HG02884 (cell line): ENCODE measurements at regions not wholly inside any gene's neighbourhood (a gene's known extent, or its start where the extent isn't known, plus 50 kb on each side); places are given as distances from the start of the nearest gene placed in this dataset.
"Not testable (repeated sequence)": the region's sequence is repeated elsewhere in the genome, so short reads cannot be mapped to it uniquely, and the experiment has no call there.

Experiments
- ATAC-seq: cut with Tn5 transposase; IDR thresholded peaks from one replicate; pipeline ENCODE4 v1.9.1; 2021; ENCODE audit warnings: mild to moderate bottlenecking, moderate library complexity; ENCODE audit not compliant: unreplicated experiment

DNA sequence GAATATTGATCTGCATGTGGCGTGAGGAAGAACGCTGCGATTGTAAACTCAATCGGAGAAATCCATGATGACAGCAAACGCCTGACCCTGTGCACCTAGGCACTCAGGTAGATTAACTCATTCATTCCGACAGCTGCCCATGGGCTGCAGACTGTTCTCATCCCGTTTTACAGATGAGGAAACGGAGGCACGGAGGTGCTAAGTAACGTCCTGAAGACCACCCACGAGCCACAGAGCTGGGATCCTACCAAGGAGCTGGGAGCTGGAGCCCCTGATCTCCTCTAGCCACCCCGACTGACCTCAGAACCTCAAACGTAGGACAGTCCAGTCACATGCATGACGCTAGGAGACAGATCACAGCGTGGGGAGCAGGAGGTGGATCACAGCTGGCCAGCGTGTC, 1092.7 kb downstream of the BRD1 start:
- no peak for ATAC-seq

DNA sequence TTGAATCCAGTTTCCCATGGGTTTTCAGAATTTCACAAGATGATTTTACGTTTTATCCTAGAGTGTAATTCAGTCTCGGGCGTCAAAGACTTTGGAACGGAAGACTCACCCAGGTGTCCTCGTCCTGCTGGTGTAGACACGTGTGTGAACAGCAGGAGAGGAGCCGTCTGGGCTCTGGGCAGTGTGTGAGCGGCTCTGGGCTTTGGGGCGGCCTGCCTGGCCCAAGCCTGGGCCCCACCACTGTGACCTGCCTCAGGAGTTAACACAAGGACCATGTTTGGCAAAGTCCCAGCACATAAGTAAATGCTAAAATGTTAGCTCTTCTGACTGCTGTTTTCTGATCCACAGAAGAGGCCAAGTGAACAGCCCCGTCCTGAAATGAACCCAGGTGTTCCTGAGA, 1093.3 kb downstream of the BRD1 start:
- ATAC-seq, result no peak

DNA sequence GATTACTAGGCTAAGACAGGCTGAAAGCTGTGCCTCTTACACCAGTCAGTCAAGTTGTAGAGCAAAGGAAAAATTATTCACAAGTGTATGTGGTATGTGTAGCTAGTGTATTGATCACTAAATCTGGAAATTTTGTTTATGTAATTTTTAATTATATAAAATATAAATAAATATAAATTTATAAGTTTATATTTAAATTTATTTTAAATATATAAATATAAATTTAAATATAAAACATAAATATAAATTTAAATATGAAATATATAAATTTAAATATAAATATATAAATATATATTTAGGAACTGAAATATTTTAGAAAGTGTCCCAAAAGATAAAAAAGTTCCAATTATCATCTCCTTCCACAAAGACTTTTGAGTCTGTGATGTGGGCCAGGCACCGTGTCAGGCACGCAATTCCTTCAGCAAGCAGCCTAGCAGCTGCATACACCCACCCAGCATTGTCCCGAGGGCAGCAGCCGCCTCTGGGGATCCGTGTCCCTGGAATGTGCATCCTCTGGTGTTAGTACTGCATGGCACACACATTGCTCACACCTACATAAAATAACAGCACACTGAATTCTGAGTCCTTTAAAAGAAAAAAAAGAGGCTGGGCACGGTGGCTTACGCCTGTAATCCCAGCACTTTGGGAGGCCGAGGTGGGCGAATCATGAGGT, 1098.0 kb downstream of the BRD1 start:
- ATAC-seq, result no peak

DNA sequence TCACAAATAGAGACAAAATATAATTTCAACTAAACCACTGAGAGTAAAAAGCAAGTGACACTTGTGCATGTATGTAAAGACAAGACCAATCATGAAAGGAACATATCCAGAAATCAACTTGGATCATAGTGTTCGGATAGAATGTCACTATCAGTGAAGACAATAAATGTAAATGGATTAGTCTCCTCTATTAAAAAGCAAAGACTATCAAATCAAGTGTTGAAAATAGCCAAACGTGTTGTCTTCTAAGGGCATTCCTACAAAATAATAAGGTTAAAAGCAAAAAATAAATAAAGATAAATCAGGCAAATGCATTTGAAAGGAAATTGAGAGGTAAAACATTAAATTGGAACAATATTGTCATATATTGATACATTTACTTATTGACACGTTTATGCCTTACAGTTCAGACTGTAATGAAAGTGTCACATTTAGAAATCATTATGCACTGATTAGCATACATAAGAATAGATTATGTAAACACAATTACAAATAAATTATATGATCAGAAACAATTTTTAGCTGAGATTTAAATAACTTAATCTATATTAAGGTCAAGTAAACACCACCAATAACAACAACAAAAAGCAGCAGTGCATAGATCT, 1100.1 kb downstream of the BRD1 start:
- ATAC-seq, result no peak

DNA sequence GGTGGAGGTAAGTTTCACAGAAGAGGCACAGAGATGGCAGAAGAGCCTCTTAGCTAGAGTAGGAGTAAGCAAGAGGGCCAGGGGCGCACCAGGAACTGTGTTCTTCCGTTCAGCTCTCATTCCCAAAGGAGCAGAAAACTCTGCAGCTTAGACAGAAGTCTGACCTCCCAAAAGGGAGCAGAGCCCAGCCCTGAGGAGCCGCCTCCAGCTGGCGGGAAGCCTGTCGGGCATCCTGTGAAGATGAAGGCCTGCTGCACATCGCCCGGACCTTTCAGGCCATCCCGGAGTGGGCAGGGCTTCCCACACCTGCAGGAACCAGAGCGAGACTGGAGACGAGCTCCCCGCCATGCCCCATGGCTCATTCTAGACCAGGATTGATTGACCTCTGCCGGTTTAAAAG, 1102.8 kb downstream of the BRD1 start:
- ATAC-seq, result no peak

DNA sequence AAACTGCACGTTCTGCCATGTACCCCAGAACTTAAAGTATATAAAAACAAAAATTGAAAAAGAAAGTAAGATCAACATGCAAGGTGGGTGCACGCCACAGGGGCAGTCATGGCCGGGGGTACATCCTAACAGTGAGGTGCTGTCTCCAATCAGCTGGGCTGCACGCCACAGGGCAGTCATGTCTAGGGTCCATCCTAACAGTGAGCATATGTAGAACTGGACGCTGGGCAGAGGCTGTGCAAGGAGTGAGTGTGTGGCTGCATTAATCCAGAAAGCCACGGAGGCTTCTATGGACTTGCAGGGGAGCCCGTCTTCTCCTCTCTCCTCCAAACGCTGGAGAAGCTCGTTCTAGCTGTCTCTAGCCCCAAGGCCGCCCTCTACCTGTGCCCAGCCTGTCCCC, 1105.0 kb downstream of the BRD1 start:
- no peak for ATAC-seq

DNA sequence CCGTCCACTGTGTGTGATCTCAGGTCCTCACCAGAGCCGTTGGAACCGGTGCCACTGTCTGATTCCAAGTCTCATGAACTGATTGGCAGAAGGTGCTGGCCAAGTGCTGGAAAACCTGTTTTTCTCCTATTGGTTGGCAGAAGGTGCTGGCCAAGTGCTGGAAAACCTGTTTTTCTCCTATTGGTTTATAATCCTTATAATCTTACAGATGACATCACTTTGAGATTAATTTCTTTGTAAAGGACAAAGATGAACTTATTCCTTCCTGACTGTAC, 1106.3 kb downstream of the BRD1 start:
- ATAC-seq, result no peak

DNA sequence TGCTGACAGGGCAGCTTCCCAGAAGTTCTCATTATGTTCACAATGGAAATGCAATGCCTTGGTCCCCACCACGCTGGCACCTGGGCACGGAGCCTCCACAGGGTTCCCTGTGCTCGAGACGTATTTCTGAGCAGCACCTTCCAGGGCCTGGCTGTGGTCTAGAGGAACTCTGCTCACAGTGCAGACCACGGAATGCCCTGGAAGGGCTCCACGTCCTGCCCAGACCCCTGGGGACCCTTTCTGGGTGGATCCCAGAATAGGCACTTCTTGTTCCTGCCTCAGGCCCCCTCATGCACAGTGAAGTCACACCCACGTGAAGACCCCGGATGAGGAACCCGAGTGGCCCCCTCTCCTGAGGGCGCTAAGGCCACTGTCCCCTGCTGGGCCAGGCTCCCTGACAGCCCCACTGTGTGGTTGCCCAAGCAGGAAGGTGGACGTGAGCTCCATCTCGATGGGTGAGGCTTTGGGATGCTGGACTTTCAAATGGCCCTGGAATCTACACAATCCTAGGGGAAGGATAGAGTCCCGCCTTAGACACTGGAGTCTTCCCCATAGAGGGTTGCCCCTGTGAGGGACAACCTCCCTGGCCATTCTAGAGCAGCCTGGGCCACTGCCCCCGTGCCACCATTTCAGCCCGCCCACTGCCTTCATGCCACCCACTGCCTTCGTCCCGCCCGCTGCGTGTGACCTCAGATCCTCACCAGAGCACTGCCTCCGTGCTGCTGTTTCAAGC, 1106.8 kb downstream of the BRD1 start:
- no peak for ATAC-seq

DNA sequence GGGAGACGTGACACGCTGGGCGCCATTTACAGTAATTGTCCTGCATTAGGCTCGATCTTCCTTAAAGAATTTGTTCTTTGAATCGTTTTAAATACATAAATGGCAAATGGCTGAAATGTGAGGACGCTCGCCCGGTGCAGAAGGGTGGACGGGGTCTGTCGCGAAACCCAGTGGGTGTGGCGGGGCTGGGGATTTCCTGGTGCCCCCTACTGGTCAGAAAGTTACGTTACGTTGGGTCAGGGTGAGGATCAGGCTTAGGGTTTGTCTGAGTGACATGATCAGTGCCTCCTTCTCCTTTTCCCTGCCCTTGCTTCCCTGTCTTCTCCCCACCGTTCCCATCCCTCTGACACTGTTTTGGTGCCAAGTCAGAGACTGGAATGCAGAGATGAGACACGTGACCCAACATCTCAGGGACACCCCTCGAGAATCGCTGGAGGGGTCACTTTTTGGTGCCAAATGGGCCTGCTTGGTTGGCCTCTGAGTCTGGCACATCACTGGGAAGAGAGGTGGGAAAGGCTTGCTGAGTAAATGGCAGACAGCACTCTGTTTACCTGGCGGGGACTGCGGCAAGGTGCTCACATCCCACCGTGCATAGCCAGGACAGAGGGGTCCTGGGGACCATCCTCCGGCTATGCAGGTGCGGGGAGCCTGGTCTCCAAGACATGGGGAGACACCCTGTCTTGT, 1107.6 kb downstream of the BRD1 start:
- no peak for ATAC-seq

DNA sequence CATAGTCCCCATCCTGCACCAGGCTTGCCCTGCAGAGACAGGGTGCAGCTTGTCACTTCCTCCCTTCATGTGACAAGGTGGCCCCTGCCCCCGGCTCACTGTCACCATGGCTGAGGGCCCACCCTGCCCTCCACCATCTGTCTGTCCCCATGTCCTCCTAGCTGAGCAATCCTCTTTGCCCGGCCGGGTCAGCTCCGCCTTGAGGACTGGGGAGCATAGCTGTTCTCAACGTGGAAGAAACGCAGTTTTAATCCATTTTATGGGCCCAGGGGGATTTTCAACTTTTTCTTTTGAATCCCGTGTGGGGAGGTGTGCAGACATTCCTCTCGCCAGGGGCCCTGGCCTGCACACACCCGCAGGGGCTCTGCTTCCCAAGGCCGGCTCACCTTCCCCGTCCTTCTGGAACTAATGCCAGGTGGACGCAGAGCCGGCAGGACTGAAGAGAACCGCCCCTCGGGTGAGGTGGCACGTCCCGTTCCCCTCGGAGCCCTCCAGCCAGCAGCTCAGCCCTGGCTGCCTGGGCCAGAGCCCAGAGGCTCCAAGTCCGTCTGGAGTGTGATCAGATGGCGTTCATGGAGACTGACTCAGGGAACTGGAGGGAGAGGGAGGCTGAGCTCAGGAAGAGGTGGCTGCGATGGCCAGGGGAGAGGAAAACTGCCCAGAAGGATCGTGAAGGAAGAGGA, 1108.7 kb downstream of the BRD1 start:
- ATAC-seq, result no peak

DNA sequence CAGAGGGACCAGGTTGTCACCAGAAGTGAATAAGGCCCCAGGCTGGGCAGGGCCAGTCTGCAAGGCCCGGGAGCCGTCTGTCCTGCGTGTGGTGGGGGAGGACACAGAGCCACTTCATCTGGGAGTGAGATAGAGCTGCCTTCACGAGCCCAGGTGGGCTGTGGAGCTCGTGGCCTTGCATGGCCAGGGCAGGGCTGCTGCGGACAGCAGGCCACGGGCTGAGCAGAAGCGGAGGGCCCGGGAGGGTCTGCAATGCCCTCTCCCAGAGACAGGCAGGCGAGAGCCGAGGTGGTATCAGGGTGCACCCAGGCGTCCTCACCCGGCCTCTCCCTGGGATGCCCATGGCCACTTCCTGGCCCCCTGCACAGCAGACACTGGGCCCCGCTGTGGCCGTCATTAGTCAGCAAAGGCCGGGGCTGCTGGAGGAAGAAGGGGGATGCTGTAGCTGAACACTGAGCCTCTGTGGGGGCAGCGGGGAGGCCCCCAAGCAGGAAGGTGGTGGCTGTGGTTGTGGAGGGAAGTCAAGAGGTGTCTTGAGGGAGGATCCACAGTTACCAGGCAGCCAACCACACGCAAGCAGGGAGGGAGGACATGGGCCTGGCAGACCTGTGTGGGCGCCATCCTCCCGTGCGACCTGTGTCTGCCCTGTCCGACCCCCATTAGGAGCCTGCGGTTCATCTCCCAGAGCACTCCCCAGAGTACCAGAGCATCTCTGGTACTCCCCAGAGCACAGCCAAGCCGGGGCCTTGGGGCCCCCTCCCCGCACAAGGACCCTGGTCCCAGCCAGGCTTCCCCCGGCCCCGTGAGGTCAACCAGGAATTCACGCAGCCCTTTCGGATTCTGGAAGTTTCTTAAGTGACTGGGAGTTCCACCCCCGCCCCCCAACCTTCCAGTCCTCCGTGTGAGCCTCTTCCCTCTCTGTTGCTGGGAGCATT, 1109.5 kb downstream of the BRD1 start:
- no peak for ATAC-seq

DNA sequence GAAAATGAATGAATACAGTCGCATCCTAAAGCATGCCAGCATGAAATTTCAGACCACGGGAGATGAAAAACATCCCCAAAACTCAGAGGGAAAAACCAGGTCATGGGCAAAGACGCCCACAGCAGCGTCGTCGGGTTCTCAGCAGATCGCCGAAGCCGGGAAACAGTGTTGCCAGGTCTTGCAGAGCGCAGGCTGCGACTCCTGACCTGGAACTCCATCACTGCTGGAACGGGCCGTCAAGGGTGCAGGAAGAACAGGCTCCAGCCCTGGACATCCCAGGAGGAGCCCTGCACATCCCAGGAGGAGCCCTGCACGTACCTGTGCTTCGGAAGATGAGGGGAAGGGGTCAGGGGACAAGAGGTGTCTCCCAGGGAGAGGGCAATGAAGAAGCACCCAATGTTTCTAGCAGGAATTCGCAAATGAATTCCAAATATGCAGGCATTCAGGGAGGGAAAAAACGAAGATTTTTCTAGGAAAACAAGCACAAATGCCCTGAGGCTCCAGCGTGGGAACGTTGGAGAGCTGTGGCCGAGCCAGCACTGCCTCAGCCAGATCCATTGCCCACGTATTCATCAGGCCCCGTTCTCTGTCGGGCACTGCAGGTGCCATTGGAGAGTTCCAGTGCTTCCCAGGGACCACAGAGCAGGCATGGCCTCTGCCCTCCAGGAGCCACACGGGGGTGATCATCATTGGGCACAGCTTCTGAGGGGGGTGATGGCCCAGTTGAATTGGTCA, 1110.4 kb downstream of the BRD1 start:
- no peak for ATAC-seq

DNA sequence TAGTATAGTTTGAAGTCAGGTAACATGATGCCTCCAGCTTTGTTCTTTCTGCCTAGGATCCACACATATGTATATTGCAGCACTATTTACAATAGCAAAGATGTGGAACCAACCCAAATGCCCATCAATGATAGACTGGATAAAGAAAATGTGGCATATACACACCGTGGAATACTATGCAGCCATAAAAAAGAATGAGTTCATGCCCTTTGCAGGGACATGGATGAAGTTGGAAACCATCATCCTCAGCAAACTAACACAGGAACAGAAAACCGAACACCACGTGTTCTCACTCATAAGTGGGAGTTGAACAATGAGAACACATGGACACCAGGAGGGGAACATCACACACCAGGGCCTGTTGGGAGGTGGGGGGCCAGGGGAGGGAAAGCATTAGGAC, 1111.5 kb downstream of the BRD1 start:
- not testable (repeated sequence) for ATAC-seq

DNA sequence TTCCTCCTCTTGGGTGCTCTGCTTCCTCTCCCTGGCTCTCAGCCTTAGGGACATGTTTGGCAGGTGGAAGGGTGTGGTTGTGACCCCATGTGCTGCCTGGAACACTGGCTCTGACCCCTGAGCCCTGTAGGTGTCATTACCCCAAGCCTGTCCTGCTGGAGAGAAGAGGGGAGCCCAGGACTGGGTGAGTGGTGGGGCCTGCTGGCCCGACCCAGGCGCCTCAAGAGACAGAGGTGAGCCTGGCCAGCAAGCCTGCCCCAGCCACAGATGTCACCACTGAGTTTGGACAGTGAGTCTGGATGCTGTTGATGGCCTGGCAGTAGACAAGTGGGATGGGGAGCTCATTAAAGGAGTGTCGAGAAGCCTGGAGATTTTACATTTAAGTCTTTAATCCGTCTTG, 1112.2 kb downstream of the BRD1 start:
- ATAC-seq, result no peak

DNA sequence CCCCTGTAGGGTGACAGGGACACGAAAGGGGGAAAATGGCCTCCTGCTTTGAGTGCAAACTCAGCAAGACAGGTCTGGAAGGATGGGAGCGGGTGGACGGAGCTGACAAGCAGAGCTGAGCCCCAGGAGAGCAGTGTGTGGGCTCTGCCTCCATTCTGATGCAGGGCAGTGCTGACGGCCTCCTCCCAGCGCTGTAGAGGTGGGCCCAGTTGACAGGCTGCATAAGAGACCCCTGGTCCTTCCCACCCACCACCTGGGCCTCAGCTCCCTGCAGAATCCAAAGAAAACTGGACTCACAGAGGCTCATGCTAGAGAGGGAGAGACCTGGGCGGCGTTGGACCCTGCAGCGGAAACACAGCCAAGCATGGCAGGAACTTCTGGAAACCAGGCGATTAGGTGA, 1113.4 kb downstream of the BRD1 start:
- no peak for ATAC-seq

DNA sequence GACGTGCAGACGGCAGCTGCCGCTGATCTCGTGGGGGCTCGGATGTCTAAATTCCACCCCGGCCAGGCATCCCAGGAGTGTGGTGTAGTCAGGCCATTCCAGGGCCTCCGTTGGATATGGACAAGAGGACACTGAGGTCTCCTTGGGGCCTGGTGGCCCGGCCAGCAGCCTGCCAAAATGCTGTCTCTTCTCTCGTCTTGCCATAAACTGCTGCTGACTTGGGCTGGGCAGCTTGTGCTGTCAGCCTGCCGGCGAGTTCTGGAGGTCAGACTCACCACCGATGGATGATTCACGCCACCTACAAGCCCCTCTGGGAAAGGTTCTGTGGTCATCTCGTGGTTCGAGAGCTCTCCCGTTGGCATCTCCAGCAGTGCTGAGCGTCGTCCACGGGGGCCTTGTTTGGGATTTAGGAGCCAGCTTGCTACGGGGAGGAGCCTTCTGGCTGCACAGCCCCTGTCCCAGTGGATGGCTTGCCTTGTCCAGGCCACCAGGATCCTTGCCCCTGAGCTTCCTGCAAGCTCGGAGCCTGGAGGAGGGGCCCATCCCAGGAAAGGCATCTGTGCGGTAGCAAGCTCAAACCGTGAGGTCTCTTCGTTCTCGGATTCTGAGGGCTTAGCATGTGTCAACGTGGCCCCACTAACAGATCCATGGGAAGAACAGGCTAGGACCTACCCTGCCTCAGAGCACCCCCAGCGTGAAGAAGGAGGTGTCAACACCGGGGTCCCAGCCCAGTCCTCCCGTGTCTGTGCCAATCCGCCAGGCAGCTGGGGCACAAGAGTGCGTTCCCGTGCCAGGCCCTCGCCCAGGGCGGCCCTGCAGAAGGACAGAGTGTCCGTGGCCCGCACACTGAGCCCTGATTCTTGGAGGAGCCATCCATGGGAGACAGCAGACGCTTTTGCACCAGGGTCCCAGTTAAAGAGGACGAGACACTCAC, 1114.1 kb downstream of the BRD1 start:
- no peak for ATAC-seq

DNA sequence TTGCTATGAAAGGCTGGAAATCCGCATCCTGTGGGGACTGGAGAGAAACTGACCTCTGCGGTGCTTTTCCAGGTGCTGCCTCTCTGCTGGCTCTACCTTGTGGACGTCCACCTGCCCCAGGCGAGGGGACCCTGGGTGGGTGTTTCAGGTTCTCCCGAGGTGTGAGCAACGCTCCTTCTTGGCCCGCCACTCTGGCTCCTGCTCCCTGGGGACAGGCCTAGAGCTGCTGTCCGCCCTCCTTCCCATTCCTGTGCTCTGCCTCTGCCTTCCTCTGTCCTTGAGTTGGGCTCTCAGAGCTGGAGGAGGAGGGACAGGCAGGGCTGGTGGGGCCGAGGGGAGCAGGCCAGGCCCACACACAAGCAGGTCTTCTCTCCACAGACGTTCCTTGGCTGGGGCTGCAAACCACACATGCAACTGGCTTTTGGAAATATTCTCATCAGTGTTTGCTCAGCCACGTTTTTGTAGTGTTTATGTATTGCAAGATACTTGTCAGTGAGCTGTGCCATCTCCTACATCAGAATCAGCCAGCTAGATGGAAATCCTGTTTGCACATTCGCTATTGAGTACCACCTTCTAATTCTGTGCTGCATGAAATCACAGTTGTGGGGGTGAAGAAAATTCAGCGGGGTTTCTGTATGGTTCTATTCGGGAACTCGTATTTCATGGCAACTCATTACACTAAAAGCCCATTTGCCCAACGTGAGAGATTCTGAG, 1115.0 kb downstream of the BRD1 start:
- no peak for ATAC-seq

DNA sequence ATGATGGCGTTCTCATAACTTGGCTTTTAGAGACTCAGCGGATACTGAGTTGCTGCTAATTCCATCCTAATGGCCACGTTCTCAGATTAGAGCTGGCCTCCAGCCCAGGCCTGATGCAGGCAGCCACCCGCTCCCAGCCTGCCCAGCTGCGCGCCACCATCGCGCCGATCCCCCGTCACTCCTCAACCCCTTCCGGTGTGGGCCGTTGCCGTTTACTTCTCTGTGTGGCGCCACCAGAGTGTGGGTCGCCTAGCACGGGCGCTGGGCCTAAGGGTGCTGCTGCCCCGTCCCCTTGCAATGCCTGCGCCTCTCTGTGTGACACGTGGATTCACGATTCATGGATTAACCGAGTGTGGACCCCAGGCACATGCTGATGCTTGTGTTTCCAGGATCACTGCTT, 1116.0 kb downstream of the BRD1 start:
- no peak for ATAC-seq
